GM23248 (cell line): ENCODE measurements at regions not wholly inside any gene's neighbourhood (a gene's known extent, or its start where the extent isn't known, plus 50 kb on each side); places are given as distances from the start of the nearest gene placed in this dataset.

ENCODE experiments used
- DNase-seq: peaks from one replicate; pipeline ENCODE4 v3.0.0-alpha.2; 2015
- H2AFZ ChIP-seq: fragments of 200-600 bp; sonication (generic); 2 replicates; pipeline ENCODE4 v1.6.1; 2016; ENCODE audit warnings: antibody characterized with exemption
- H3F3A ChIP-seq: fragments of 200-600 bp; sonication (generic); 2 replicates; pipeline ENCODE4 v1.6.1; 2016; ENCODE audit warnings: mild to moderate bottlenecking, antibody characterized with exemption, mixed run types; ENCODE audit not compliant: insufficient read depth
- H3K27ac ChIP-seq: fragments of 200-600 bp; sonication (generic); 2 replicates; pipeline ENCODE4 v1.5.1; 2016; ENCODE audit warnings: mild to moderate bottlenecking
- H3K27me3 ChIP-seq: fragments of 200-600 bp; sonication (generic); replicated peaks from 2 replicates; pipeline ENCODE4 v1.6.1; 2016; ENCODE audit warnings: mild to moderate bottlenecking; ENCODE audit not compliant: insufficient read depth
- H3K36me3 ChIP-seq: fragments of 200-600 bp; sonication (generic); 2 replicates; pipeline ENCODE4 v1.6.1; 2016; ENCODE audit warnings: low read depth, mild to moderate bottlenecking
- H3K4me1 ChIP-seq: fragments of 200-600 bp; sonication (generic); 2 replicates; pipeline ENCODE4 v1.6.1; 2016; ENCODE audit warnings: mild to moderate bottlenecking; ENCODE audit not compliant: insufficient read depth
- H3K4me2 ChIP-seq: fragments of 200-600 bp; sonication (generic); one replicate; pipeline ENCODE4 v1.6.1; 2016; ENCODE audit warnings: mild to moderate bottlenecking; ENCODE audit not compliant: unreplicated experiment
- H3K4me3 ChIP-seq: fragments of 200-600 bp; sonication (generic); 2 replicates; pipeline ENCODE4 v1.5.1; 2016; ENCODE audit warnings: mild to moderate bottlenecking
- H3K79me2 ChIP-seq: fragments of 200-600 bp; sonication (generic); 2 replicates; pipeline ENCODE4 v1.6.1; 2016; ENCODE audit warnings: mild to moderate bottlenecking; ENCODE audit not compliant: insufficient read depth
- H3K9ac ChIP-seq: fragments of 200-600 bp; sonication (generic); 2 replicates; pipeline ENCODE4 v1.6.1; 2016; ENCODE audit warnings: mild to moderate bottlenecking
- H3K9me2 ChIP-seq: fragments of 200-600 bp; sonication (generic); 2 replicates; pipeline ENCODE4 v1.6.1; 2016; ENCODE audit warnings: mixed run types, mild to moderate bottlenecking, moderate library complexity; ENCODE audit not compliant: insufficient read depth
- H3K9me3 ChIP-seq: fragments of 200-600 bp; sonication (generic); one replicate; pipeline ENCODE4 v1.6.1; 2017; ENCODE audit warnings: low read depth
- H4K20me1 ChIP-seq: fragments of 200-600 bp; sonication (generic); 2 replicates; pipeline ENCODE4 v1.6.0; 2016; ENCODE audit not compliant: insufficient read depth
- EZH2 ChIP-seq: fragments of 200-600 bp; sonication (generic); IDR thresholded peaks from 2 replicates; pipeline ENCODE4 v1.6.1; 2018; ENCODE audit warnings: antibody characterized with exemption, mild to moderate bottlenecking; ENCODE audit not compliant: insufficient read depth, poor library complexity, severe bottlenecking
- EZH2phosphoT487 ChIP-seq: fragments of 200-600 bp; sonication (generic); IDR thresholded peaks from 2 replicates; pipeline ENCODE4 v1.6.1; 2018; ENCODE audit warnings: antibody characterized with exemption, moderate library complexity, mild to moderate bottlenecking, low read depth; ENCODE audit not compliant: insufficient read depth
- WGBS, 2 experiments: methylation state at CpG; one replicate each; pipeline ENCODE4 v1.1.6; 2015 to 2017; ENCODE audit warnings: low lambda C conversion rate in 2 of 2, low coverage in 1 of 2; ENCODE audit errors: missing lambda C conversion rate in 2 of 2; 5-methylcytosine and 5-hydroxymethylcytosine counted together
- in situ Hi-C: fragments of 300-500 bp; cut with MboI; formaldehyde crosslinking; loops from 2 replicates; pipeline ENCODE4 v1.15.0; 2020

DNA sequence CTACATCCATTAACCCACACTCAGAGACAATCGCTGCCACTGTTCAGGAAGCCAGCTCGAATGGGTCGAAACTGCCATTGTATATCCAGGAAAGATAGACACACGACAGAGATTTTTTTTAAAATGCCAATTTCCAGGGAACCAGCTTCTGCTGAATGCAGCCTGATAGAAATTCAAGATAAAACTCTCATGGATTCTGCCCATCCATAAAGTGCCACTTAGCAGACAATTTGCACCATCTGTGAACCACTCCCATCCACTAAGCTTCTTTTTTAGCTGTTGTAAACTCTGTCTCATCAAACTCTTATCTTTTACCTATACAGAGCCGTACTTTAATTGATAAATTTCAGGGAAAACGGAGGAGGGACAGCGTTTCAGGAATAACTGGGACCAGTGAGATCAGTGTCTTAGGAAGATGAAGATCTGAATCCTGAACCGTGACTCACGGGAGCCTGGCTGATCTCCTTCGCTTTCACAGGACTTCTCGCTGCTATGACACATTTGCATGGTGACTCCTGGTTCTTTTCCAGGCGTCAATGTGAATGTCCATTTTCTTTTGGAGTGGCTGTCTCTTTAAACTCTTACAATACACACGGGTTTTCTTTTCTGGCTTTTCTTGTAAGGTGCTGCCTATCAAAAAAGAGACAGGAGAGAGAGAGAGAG is 103.4 kb downstream of the FAM204A start:
- Histone ChIP-seq H3K4me1 (peaks cover 14% of the 10 kb centered on the region), H3K9ac (peak overlapping the region; percentile 21), H4K20me1 (no peaks in the 10 kb centered on the region), H3K79me2 (no peaks in the 10 kb centered on the region), H3K9me2 (no peaks in the 10 kb centered on the region), H3K36me3 (no peaks in the 10 kb centered on the region), H3K27me3 (peaks cover 8% of the 10 kb centered on the region), H3K4me2 (peak overlapping the region; percentile 47), H3K4me3 (peak overlapping the region; percentile 46), H3K9me3 (no peaks in the 10 kb centered on the region), H3K27ac (peak overlapping the region; percentile 24), H2AFZ (peak overlapping the region; percentile 52; the same call in 1 of the 2 replicates), H3F3A (peaks cover 12% of the 10 kb centered on the region; the same call in 1 of the 2 replicates)
- 19 to 21% methylated on average over 13 of the region's 13 CpGs for WGBS, 2 experiments
- peak; percentile 94 for DNase-seq
- in situ Hi-C loops = no loop called here
- no peak for TF ChIP-seq EZH2phosphoT487
- TF ChIP-seq EZH2 = no peak

- Histone ChIP-seq H3K4me2 (no peak overlapping the region), H3K27ac (no peak overlapping the region), H3K36me3 (no peaks in the 10 kb centered on the region), H3K27me3 (peaks cover under 1% of the 10 kb centered on the region), H3K9ac (no peak overlapping the region), H4K20me1 (no peaks in the 10 kb centered on the region), H3K4me3 (no peak overlapping the region), H3K79me2 (no peaks in the 10 kb centered on the region), H3K9me3 (no peaks in the 10 kb centered on the region), H3K9me2 (no peaks in the 10 kb centered on the region), H3K4me1 (peaks cover 14% of the 10 kb centered on the region), H2AFZ (no peak overlapping the region), H3F3A (peaks cover 12% of the 10 kb centered on the region; the same call in 1 of the 2 replicates)
- DNase-seq = no peak
- WGBS, 2 experiments = 84% methylated on average over 3 to 5 of the region's 5 CpGs
- TF ChIP-seq EZH2phosphoT487 = no peak
- TF ChIP-seq EZH2 = no peak
- in situ Hi-C loops = no loop called here
These were observed 104.2 kb downstream of the FAM204A start for GRCh38 chr10:118237930-118238329.

GRCh38 chr10:118234683-118235082 is 107.4 kb downstream of the FAM204A start:
- no peak for TF ChIP-seq EZH2phosphoT487
- TF ChIP-seq EZH2 = no peak
- Histone ChIP-seq H3K4me3 (no peak overlapping the region), H4K20me1 (no peaks in the 10 kb centered on the region), H3K9me2 (no peaks in the 10 kb centered on the region), H3K27ac (no peak overlapping the region), H3F3A (peaks cover 10% of the 10 kb centered on the region; the same call in 1 of the 2 replicates), H3K27me3 (no peaks in the 10 kb centered on the region), H3K36me3 (no peaks in the 10 kb centered on the region), H3K9me3 (no peaks in the 10 kb centered on the region), H3K79me2 (no peaks in the 10 kb centered on the region), H3K4me2 (no peak overlapping the region), H3K9ac (no peak overlapping the region), H2AFZ (no peak overlapping the region), H3K4me1 (peaks cover 11% of the 10 kb centered on the region)
- no peak for DNase-seq
- 70 to 75% methylated on average over 10 of the region's 10 CpGs for WGBS, 2 experiments
- in situ Hi-C loops = no loop called here

DNA sequence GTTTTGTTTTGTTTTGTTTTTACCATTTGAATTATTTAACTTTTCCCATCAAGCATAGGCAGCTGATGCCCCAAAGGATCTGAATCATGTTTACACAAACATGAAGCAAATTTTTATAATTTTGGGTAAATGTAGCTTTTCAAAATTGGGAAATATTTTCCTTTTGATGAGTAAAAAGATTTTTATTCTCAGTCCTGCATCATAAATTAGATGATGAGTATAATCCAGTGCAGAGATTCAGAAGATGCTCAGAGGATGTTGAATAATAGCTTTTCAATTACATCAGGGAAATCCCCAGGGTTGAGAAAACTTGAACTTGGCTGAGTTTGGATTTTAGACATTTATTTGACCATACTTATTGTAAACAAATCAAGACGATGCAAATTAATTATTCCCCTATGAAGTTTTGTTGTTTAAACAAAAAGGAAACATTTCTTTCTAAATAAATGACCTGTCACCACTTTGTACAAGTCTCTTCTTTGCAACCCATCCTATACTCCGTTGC is 121.7 kb downstream of the FAM204A start:
- 16 to 25% methylated on average over 2 of the region's 2 CpGs for WGBS, 2 experiments
- no peaks in the 10 kb centered on the region for H3F3A ChIP-seq
- DNase-seq = no peak
- no peaks in the 10 kb centered on the region for H3K9me2 ChIP-seq
- no peaks in the 10 kb centered on the region for H3K79me2 ChIP-seq
- no peak overlapping the region for H3K27ac ChIP-seq
- no peaks in the 10 kb centered on the region; the same call in 1 of the 2 replicates for H3K27me3 ChIP-seq
- no peaks in the 10 kb centered on the region for H3K36me3 ChIP-seq
- no peak overlapping the region for H3K4me2 ChIP-seq
- no peaks in the 10 kb centered on the region for H4K20me1 ChIP-seq
- no peak for TF ChIP-seq EZH2
- TF ChIP-seq EZH2phosphoT487 = no peak
- no peak overlapping the region for H3K4me3 ChIP-seq
- no peaks in the 10 kb centered on the region for H3K9me3 ChIP-seq
- H2AFZ ChIP-seq = no peak overlapping the region
- no peak overlapping the region for H3K9ac ChIP-seq
- in situ Hi-C loops = no loop called here
- no peaks in the 10 kb centered on the region for H3K4me1 ChIP-seq
